SK-N-SH (cell line): ENCODE measurements at regions not wholly inside any gene's neighbourhood (a gene's known extent, or its start where the extent isn't known, plus 50 kb on each side); places are given as distances from the start of the nearest gene placed in this dataset.

Experiments
- ELF1 ChIP-seq: IDR thresholded peaks from 2 replicates; pipeline ENCODE4 v1.4.0; 2012
- RAD21 ChIP-seq: IDR thresholded peaks from 2 replicates; pipeline ENCODE4 v1.6.1; 2012; ENCODE audit warnings: mild to moderate bottlenecking, low read length

- no peak for TF ChIP-seq RAD21
- TF ChIP-seq ELF1 = no peak
Measured at GRCh38 chr20:12056839-12057238, 139.1 kb downstream of the BTBD3 start.
